Stomach (tissue), 4 donors: ENCODE measurements at regions not wholly inside any gene's neighbourhood (a gene's known extent, or its start where the extent isn't known, plus 50 kb on each side); places are given as distances from the start of the nearest gene placed in this dataset.

Experiments
- EP300 ChIP-seq: sonication (generic); formaldehyde crosslinking; IDR thresholded peaks from one replicate; pipeline ENCODE4 v1.6.1; 2017; ENCODE audit warnings: antibody characterized with exemption
- POLR2A ChIP-seq, 4 donors: fragments of 450-650 bp; IDR thresholded peaks; one replicate each; pipeline ENCODE4 v1.6.1; 2016; ENCODE audit warnings: antibody characterized with exemption in 4 of 4, control low read depth in 2 of 4, mild to moderate bottlenecking in 1 of 4, moderate library complexity in 1 of 4
- TF ChIP-seq, protein P1 (sequence below), 7 experiments: fragments of 450-650 bp in 4 of 7; fragments of 200-600 bp in 3 of 7; sonication (generic) in 3 of 7; IDR thresholded peaks; one replicate each; pipeline ENCODE4 v1.5.1; 2016 to 2019; ENCODE audit warnings: antibody characterized with exemption in 7 of 7, control low read depth in 2 of 7, mild to moderate bottlenecking in 1 of 7

DNA sequence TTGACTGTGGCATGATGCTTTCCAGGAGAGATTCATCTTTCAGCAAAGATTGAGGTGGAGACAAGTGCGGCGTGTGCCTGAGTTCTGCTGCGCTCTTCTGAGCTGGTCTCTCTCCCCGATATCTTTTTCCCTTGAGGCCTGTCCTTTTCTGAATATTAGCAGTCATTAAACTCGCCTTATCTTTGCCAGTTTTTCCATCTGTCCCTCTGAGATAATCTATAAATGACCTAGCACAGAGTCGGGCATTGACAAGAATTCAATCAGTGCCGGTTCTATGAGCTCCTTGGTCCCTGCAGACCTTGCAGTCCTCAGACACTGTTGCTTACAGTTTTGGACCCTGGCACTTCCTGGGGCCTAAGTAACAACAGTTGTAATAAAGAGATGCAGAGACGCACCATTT, 89.7 kb upstream of the IKZF1 start:
- TF ChIP-seq, protein P1, sequence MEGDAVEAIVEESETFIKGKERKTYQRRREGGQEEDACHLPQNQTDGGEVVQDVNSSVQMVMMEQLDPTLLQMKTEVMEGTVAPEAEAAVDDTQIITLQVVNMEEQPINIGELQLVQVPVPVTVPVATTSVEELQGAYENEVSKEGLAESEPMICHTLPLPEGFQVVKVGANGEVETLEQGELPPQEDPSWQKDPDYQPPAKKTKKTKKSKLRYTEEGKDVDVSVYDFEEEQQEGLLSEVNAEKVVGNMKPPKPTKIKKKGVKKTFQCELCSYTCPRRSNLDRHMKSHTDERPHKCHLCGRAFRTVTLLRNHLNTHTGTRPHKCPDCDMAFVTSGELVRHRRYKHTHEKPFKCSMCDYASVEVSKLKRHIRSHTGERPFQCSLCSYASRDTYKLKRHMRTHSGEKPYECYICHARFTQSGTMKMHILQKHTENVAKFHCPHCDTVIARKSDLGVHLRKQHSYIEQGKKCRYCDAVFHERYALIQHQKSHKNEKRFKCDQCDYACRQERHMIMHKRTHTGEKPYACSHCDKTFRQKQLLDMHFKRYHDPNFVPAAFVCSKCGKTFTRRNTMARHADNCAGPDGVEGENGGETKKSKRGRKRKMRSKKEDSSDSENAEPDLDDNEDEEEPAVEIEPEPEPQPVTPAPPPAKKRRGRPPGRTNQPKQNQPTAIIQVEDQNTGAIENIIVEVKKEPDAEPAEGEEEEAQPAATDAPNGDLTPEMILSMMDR (IDR thresholded peaks at IDR 0.05): no peak
- TF ChIP-seq EP300 (no peak), POLR2A (IDR thresholded peaks at IDR 0.05) (no peak)
